Skeletal muscle satellite cell (primary cell): ENCODE measurements at regions not wholly inside any gene's neighbourhood (a gene's known extent, or its start where the extent isn't known, plus 50 kb on each side); places are given as distances from the start of the nearest gene placed in this dataset.

Experiments used
- H3K27me3 ChIP-seq: 2 replicates; pipeline ENCODE4 v1.7.0; 2013; ENCODE audit warnings: low read length; ENCODE audit not compliant: control insufficient read depth, insufficient read depth
- H3K36me3 ChIP-seq: 2 replicates; pipeline ENCODE4 v1.7.0; 2013; ENCODE audit warnings: mild to moderate bottlenecking, control low read depth, low read length; ENCODE audit not compliant: insufficient read depth
- H3K4me1 ChIP-seq: 2 replicates; pipeline ENCODE4 v1.7.0; 2013; ENCODE audit warnings: low read length; ENCODE audit not compliant: control insufficient read depth, insufficient read depth
- H3K4me2 ChIP-seq: 2 replicates; pipeline ENCODE4 v1.7.0; 2013; ENCODE audit warnings: mild to moderate bottlenecking, low read length
- H3K4me3 ChIP-seq: 2 replicates; pipeline ENCODE4 v1.7.0; 2013; ENCODE audit warnings: low read length
- H3K9ac ChIP-seq: 2 replicates; pipeline ENCODE4 v1.7.0; 2013; ENCODE audit warnings: mild to moderate bottlenecking, low read depth, low read length, moderate library complexity
- H3K9me3 ChIP-seq: replicated peaks from 2 replicates; pipeline ENCODE4 v1.7.0; 2013; ENCODE audit warnings: mild to moderate bottlenecking, control low read depth, low read length

GRCh38 chr22:48795664-48796063 lies 1032.0 kb downstream of the BRD1 start:
- Histone ChIP-seq H3K4me3 (no peak overlapping the region), H3K27me3 (no peaks in the 10 kb centered on the region), H3K4me1 (no peaks in the 10 kb centered on the region), H3K9ac (no peak overlapping the region), H3K36me3 (no peaks in the 10 kb centered on the region), H3K4me2 (no peak overlapping the region), H3K9me3 (peaks cover 25% of the 10 kb centered on the region)

GRCh38 chr22:48794906-48795305 lies 1032.8 kb downstream of the BRD1 start:
- Histone ChIP-seq H3K36me3 (no peaks in the 10 kb centered on the region), H3K4me1 (no peaks in the 10 kb centered on the region), H3K27me3 (no peaks in the 10 kb centered on the region), H3K4me3 (no peak overlapping the region), H3K9ac (no peak overlapping the region), H3K4me2 (no peak overlapping the region), H3K9me3 (peaks cover 19% of the 10 kb centered on the region)

- H3K9ac ChIP-seq = no peak overlapping the region
- H3K4me2 ChIP-seq = no peak overlapping the region
- peaks cover 17% of the 10 kb centered on the region for H3K9me3 ChIP-seq
- H3K27me3 ChIP-seq = no peaks in the 10 kb centered on the region
- no peaks in the 10 kb centered on the region for H3K4me1 ChIP-seq
- H3K36me3 ChIP-seq = no peaks in the 10 kb centered on the region
- no peak overlapping the region for H3K4me3 ChIP-seq
Measured at GRCh38 chr22:48793949-48794348, 1033.7 kb downstream of the BRD1 start.

- Histone ChIP-seq H3K9ac (no peak overlapping the region), H3K4me1 (no peaks in the 10 kb centered on the region), H3K4me2 (no peak overlapping the region), H3K4me3 (no peak overlapping the region), H3K36me3 (no peaks in the 10 kb centered on the region), H3K9me3 (peaks cover 21% of the 10 kb centered on the region), H3K27me3 (no peaks in the 10 kb centered on the region)
Measured at GRCh38 chr22:48786679-48786996, 1041.0 kb downstream of the BRD1 start.

GRCh38 chr22:48785792-48786678 lies 1041.6 kb downstream of the BRD1 start:
- H3K4me1 ChIP-seq = no peaks in the 10 kb centered on the region
- H3K9ac ChIP-seq = no peak overlapping the region
- H3K4me3 ChIP-seq = no peak overlapping the region
- no peaks in the 10 kb centered on the region for H3K36me3 ChIP-seq
- no peak overlapping the region for H3K4me2 ChIP-seq
- H3K9me3 ChIP-seq = peaks cover 24% of the 10 kb centered on the region
- H3K27me3 ChIP-seq = no peaks in the 10 kb centered on the region

GRCh38 chr22:48784701-48785503 lies 1042.8 kb downstream of the BRD1 start:
- no peak overlapping the region for H3K4me2 ChIP-seq
- H3K27me3 ChIP-seq = no peaks in the 10 kb centered on the region
- H3K9me3 ChIP-seq = peaks cover 25% of the 10 kb centered on the region

GRCh38 chr22:48783821-48784266 lies 1043.8 kb downstream of the BRD1 start:
- H3K27me3 ChIP-seq = no peaks in the 10 kb centered on the region
- no peak overlapping the region for H3K9ac ChIP-seq
- H3K4me1 ChIP-seq = no peaks in the 10 kb centered on the region
- no peak overlapping the region for H3K4me2 ChIP-seq
- peaks cover 30% of the 10 kb centered on the region for H3K9me3 ChIP-seq
- no peaks in the 10 kb centered on the region for H3K36me3 ChIP-seq
- no peak overlapping the region for H3K4me3 ChIP-seq

More at GRCh38 chr22:48784701-48785503, 1042.8 kb downstream of the BRD1 start:
- Histone ChIP-seq H3K36me3 (no peaks in the 10 kb centered on the region), H3K4me3 (no peak overlapping the region), H3K4me1 (no peaks in the 10 kb centered on the region), H3K9ac (no peak overlapping the region)

GRCh38 chr22:48782811-48783511 lies 1044.7 kb downstream of the BRD1 start:
- Histone ChIP-seq H3K36me3 (no peaks in the 10 kb centered on the region), H3K27me3 (no peaks in the 10 kb centered on the region), H3K4me3 (no peak overlapping the region), H3K4me2 (no peak overlapping the region), H3K4me1 (no peaks in the 10 kb centered on the region), H3K9me3 (peaks cover 30% of the 10 kb centered on the region), H3K9ac (no peak overlapping the region)

GRCh38 chr22:48782326-48782725 lies 1045.3 kb downstream of the BRD1 start:
- Histone ChIP-seq H3K36me3 (no peaks in the 10 kb centered on the region), H3K27me3 (no peaks in the 10 kb centered on the region), H3K9me3 (peaks cover 35% of the 10 kb centered on the region), H3K9ac (no peak overlapping the region), H3K4me1 (no peaks in the 10 kb centered on the region), H3K4me3 (no peak overlapping the region), H3K4me2 (no peak overlapping the region)

- Histone ChIP-seq H3K4me2 (no peak overlapping the region), H3K9ac (no peak overlapping the region), H3K36me3 (no peaks in the 10 kb centered on the region), H3K4me3 (no peak overlapping the region), H3K27me3 (no peaks in the 10 kb centered on the region), H3K4me1 (no peaks in the 10 kb centered on the region), H3K9me3 (peaks cover 35% of the 10 kb centered on the region)
Measured at GRCh38 chr22:48781868-48782267, 1045.8 kb downstream of the BRD1 start.

- H3K9me3 ChIP-seq = peaks cover 36% of the 10 kb centered on the region
- no peaks in the 10 kb centered on the region for H3K27me3 ChIP-seq
- no peaks in the 10 kb centered on the region for H3K4me1 ChIP-seq
- no peak overlapping the region for H3K4me2 ChIP-seq
- H3K9ac ChIP-seq = no peak overlapping the region
- no peaks in the 10 kb centered on the region for H3K36me3 ChIP-seq
- no peak overlapping the region for H3K4me3 ChIP-seq
Measured at GRCh38 chr22:48781391-48781790, 1046.3 kb downstream of the BRD1 start.
